Loucy (cell line): ENCODE measurements at regions not wholly inside any gene's neighbourhood (a gene's known extent, or its start where the extent isn't known, plus 50 kb on each side); places are given as distances from the start of the nearest gene placed in this dataset.

ENCODE experiments used
- EZH2phosphoT487 ChIP-seq: fragments of 200-600 bp; IDR thresholded peaks from 2 replicates; pipeline ENCODE4 v1.6.1; 2018; ENCODE audit warnings: antibody characterized with exemption, mild to moderate bottlenecking, moderate library complexity, borderline replicate concordance
- TF ChIP-seq, protein P1 (sequence below): fragments of 200-600 bp; sonication (generic); conservative IDR thresholded peaks from 2 replicates; pipeline ENCODE4 v1.5.1; 2014; ENCODE audit warnings: mild to moderate bottlenecking, antibody characterized with exemption, low read length

GRCh38 chr16:66286527-66286926, 80.0 kb upstream of the CDH5 start:
- TF ChIP-seq, protein P1, sequence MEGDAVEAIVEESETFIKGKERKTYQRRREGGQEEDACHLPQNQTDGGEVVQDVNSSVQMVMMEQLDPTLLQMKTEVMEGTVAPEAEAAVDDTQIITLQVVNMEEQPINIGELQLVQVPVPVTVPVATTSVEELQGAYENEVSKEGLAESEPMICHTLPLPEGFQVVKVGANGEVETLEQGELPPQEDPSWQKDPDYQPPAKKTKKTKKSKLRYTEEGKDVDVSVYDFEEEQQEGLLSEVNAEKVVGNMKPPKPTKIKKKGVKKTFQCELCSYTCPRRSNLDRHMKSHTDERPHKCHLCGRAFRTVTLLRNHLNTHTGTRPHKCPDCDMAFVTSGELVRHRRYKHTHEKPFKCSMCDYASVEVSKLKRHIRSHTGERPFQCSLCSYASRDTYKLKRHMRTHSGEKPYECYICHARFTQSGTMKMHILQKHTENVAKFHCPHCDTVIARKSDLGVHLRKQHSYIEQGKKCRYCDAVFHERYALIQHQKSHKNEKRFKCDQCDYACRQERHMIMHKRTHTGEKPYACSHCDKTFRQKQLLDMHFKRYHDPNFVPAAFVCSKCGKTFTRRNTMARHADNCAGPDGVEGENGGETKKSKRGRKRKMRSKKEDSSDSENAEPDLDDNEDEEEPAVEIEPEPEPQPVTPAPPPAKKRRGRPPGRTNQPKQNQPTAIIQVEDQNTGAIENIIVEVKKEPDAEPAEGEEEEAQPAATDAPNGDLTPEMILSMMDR = no peak
- TF ChIP-seq EZH2phosphoT487 = no peak
